Testis (tissue), 2 donors: ENCODE measurements at regions not wholly inside any gene's neighbourhood (a gene's known extent, or its start where the extent isn't known, plus 50 kb on each side); places are given as distances from the start of the nearest gene placed in this dataset.

Experiments
- CTCF ChIP-seq, 3 experiments: fragments of 450-650 bp in 2 of 3; fragments of 200-600 bp in 1 of 3; sonication (generic) in 1 of 3; IDR thresholded peaks; one replicate each; pipeline ENCODE4 v1.5.1; 2016 to 2019; ENCODE audit warnings: antibody characterized with exemption in 3 of 3, mild to moderate bottlenecking in 2 of 3, moderate library complexity in 1 of 3
- POLR2A ChIP-seq: fragments of 450-650 bp; IDR thresholded peaks from one replicate; pipeline ENCODE4 v1.6.1; 2017; ENCODE audit warnings: antibody characterized with exemption, mild to moderate bottlenecking, moderate library complexity

- TF ChIP-seq CTCF (IDR thresholded peaks at IDR 0.05): no peak
- no peak for TF ChIP-seq POLR2A
Observed at GRCh38 chr6:91730710-91731109, 1143.8 kb upstream of the MAP3K7 start.
